Gastrocnemius medialis (tissue), 4 donors: ENCODE measurements at regions not wholly inside any gene's neighbourhood (a gene's known extent, or its start where the extent isn't known, plus 50 kb on each side); places are given as distances from the start of the nearest gene placed in this dataset.

Source experiments
- POLR2A ChIP-seq, 2 donors: fragments of 450-650 bp; IDR thresholded peaks; one replicate each; pipeline ENCODE4 v1.6.1; 2017; ENCODE audit warnings: antibody characterized with exemption in 2 of 2, mild to moderate bottlenecking in 2 of 2, moderate library complexity in 2 of 2
- TF ChIP-seq, protein P1 (sequence below), 5 experiments: fragments of 450-650 bp in 3 of 5; fragments of 200-600 bp in 2 of 5; sonication (generic) in 2 of 5; IDR thresholded peaks in 4 of 5; conservative IDR thresholded peaks in 1 of 5; 1 replicate in 4 of 5; 2 replicates in 1 of 5; pipeline ENCODE4 v1.5.1; 2016 to 2019; ENCODE audit warnings: antibody characterized with exemption in 5 of 5, mild to moderate bottlenecking in 3 of 5, moderate library complexity in 3 of 5

DNA sequence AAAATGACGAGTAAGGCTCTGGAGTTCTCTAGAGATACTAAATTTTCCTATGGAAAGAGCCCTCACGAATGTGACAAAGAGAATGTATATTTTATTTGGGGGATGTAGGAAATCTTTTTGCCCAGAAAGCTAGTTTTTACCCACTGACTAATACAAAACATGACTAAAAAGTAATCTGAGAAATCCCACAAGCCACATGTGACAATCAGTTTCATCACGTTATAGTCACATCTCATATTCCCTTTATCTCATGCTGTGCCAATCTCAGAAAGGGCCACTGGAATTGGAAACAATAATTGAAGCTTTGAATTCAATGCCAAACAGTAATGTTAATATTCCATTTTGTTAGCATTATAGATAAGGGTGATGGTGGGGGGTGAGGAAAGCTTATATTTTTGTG lies 509.0 kb upstream of the GOLIM4 start:
- TF ChIP-seq, protein P1, sequence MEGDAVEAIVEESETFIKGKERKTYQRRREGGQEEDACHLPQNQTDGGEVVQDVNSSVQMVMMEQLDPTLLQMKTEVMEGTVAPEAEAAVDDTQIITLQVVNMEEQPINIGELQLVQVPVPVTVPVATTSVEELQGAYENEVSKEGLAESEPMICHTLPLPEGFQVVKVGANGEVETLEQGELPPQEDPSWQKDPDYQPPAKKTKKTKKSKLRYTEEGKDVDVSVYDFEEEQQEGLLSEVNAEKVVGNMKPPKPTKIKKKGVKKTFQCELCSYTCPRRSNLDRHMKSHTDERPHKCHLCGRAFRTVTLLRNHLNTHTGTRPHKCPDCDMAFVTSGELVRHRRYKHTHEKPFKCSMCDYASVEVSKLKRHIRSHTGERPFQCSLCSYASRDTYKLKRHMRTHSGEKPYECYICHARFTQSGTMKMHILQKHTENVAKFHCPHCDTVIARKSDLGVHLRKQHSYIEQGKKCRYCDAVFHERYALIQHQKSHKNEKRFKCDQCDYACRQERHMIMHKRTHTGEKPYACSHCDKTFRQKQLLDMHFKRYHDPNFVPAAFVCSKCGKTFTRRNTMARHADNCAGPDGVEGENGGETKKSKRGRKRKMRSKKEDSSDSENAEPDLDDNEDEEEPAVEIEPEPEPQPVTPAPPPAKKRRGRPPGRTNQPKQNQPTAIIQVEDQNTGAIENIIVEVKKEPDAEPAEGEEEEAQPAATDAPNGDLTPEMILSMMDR (IDR thresholded peaks at IDR 0.05 in 4 of 5, conservative IDR thresholded peaks at IDR 0.05 in 1 of 5), result no peak
- no peak for TF ChIP-seq POLR2A (IDR thresholded peaks at IDR 0.05)
